ENCODE measurements at regions not wholly inside any gene's neighbourhood (a gene's known extent, or its start where the extent isn't known, plus 50 kb on each side); places are given as distances from the start of the nearest gene placed in this dataset.
"Not testable (repeated sequence)": the region's sequence is repeated elsewhere in the genome, so short reads cannot be mapped to it uniquely, and the experiment has no call there.

DNA sequence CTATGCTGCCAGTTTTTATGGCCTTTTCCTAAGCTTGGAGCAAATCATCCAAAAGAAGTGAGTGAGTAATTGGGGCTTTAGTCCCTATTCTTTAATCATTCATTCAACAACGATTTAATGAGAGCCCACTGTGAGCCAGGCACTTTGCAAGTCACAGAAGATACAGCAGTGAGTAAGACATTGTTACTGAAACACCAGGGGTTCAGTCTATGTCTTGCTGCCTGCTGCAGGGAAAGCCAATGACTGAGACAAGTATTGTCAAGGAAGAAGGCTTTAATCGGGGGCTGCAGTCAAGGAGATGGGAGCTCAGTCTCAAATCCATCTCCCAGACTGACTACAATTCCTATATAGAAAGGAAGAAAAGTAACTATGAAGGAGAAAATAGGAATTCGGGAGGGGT, 228.3 kb downstream of the FAM181B start:
- no peaks in the 10 kb centered on the region for H3K36me3 Mint-ChIP-seq (ENCODE audit: low read depth)
- H3K27ac Mint-ChIP-seq, result no peak overlapping the region
- no peak for DNase-seq (ENCODE audit: low spot score)
- H3K4me3 Mint-ChIP-seq, result no peak overlapping the region
- no peaks in the 10 kb centered on the region for H3K27me3 Mint-ChIP-seq (ENCODE audit: low read depth)
- H3K4me1 Mint-ChIP-seq (ENCODE audit: low read depth), result no peaks in the 10 kb centered on the region
- no peaks in the 10 kb centered on the region for H3K9me3 Mint-ChIP-seq

DNA sequence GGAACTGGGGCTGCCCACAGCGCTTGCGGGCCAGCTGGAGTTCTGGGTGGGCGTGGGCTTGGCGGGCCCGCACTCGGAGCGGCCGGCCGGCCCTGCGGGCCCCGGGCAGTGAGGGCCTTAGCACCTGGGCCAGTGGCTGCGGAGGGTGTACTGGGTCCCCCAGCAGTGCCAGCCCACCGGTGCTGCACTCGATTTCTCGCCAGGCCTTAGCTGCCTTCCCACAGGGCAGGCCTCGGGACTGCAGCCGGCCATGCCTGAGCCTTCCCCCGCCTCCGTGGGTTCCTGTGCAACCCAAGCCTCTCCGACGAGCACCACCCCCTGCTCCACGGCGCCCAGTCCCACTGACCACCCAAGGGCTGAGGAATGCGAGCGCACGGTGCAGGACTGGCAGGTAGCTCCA, 232.5 kb downstream of the FAM181B start:
- H3K27ac Mint-ChIP-seq; H3K27me3 Mint-ChIP-seq (ENCODE audit: low read depth); DNase-seq (ENCODE audit: low spot score); H3K9me3 Mint-ChIP-seq; H3K36me3 Mint-ChIP-seq (ENCODE audit: low read depth); H3K4me3 Mint-ChIP-seq; H3K4me1 Mint-ChIP-seq (ENCODE audit: low read depth): not testable (repeated sequence)

DNA sequence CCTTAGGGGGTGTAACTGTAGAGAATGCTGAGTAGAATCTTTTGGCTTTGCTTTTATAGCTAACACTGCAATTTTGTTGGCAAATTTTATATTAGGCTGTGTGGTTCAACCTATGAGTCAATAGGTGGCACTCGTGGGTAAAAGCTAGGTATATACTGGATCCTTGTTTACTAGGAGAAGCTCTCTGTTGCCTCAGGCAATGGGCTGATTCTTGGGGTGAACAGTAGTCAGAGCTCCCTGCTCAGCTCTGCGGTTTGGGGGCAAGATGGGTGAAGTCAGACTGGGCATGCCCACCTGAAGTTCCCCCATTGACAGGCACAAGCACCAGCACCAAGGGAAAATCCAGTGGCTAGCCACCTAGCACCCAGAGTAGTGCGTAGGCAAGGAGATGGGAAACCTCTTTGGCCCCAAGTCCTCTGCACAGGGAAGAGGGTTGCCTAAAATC, 238.7 kb downstream of the FAM181B start:
- no peaks in the 10 kb centered on the region for H3K9me3 Mint-ChIP-seq
- DNase-seq (ENCODE audit: low spot score), result no peak
- H3K36me3 Mint-ChIP-seq (ENCODE audit: low read depth), result no peaks in the 10 kb centered on the region
- H3K4me1 Mint-ChIP-seq (ENCODE audit: low read depth), result no peaks in the 10 kb centered on the region
- no peak overlapping the region for H3K27ac Mint-ChIP-seq
- H3K4me3 Mint-ChIP-seq, result no peak overlapping the region
- H3K27me3 Mint-ChIP-seq (ENCODE audit: low read depth), result no peaks in the 10 kb centered on the region

DNA sequence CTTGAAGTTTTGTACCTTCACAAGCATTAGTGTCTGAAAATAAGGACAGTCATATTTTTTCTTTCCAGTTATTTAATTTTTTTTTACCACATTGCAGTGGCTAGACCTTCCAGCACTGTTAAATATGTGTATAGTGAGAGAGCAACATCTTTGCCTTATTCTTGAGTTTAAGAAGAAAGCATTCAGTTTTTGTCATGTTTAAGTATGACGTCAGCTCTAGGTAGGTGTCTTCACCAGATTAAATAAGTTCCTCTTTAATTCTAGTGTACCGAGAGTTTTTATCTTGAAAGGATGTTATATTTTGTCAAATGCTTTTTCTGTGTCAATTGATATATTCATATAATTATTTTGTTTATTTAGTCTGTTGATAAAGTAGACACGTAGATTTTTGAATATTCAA, 258.8 kb downstream of the FAM181B start:
- Mint-ChIP-seq H3K27me3 (ENCODE audit: low read depth) (no peaks in the 10 kb centered on the region), H3K9me3 (no peaks in the 10 kb centered on the region), H3K4me3 (no peak overlapping the region), H3K27ac (no peak overlapping the region), H3K36me3 (ENCODE audit: low read depth) (no peaks in the 10 kb centered on the region), H3K4me1 (ENCODE audit: low read depth) (no peaks in the 10 kb centered on the region)
- DNase-seq (ENCODE audit: low spot score), result no peak

DNA sequence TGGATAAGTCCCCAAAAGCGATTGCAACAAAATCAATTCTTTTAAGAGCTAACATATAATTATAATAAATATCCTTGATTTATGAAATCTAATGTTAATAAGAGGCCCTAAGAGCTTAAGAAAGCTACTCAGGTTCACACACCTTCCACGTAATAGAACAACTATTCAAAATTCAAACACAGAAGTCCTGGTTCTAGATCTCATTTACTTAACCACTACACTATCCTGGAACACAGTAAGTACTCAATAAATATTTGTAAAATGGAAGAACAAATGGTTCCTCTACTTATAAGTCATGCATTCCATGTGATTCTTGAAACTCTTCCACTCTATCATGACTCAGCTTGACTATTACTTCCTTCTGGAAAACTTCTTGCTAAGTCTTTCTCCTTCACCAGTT, 268.2 kb downstream of the FAM181B start:
- no peaks in the 10 kb centered on the region for H3K36me3 Mint-ChIP-seq (ENCODE audit: low read depth)
- no peaks in the 10 kb centered on the region for H3K4me1 Mint-ChIP-seq (ENCODE audit: low read depth)
- no peaks in the 10 kb centered on the region for H3K27me3 Mint-ChIP-seq (ENCODE audit: low read depth)
- no peak for DNase-seq (ENCODE audit: low spot score)
- no peaks in the 10 kb centered on the region for H3K9me3 Mint-ChIP-seq
- H3K27ac Mint-ChIP-seq, result no peak overlapping the region
- no peak overlapping the region for H3K4me3 Mint-ChIP-seq

DNA sequence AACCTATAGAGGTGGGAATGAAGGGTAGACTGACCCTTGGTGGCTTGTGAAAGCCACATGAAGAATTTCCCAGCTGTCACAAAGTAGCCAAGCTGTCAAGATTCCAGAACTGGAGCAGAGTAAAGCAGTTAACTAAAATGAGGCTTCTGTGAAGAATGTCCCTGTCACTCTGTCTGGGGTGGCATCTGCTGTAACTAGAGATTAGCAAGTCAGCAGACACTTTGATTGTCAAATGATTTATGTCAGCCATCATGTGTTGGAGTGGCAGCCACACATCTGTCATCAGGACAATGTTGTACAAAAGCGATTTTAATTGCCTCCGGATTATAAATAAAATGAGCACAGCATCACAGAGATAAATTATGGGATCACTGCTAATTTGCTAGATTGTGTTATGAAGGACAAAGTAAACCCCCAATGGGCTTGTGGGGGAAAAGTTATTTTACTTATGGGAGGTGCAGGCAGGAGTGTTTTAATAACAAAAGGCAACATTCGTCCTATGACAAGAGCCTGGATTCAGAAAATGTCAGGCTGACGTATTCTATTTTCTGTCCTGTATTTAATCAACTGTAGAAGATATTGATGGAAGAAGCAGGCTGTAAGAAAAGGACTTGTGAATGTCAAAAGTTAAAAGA, 270.9 kb downstream of the FAM181B start:
- H3K4me1 Mint-ChIP-seq (ENCODE audit: low read depth), result no peaks in the 10 kb centered on the region
- H3K4me3 Mint-ChIP-seq, result no peak overlapping the region
- H3K27ac Mint-ChIP-seq, result no peak overlapping the region
- no peaks in the 10 kb centered on the region for H3K27me3 Mint-ChIP-seq (ENCODE audit: low read depth)
- no peak for DNase-seq (ENCODE audit: low spot score)
- no peaks in the 10 kb centered on the region for H3K9me3 Mint-ChIP-seq
- no peaks in the 10 kb centered on the region for H3K36me3 Mint-ChIP-seq (ENCODE audit: low read depth)

DNA sequence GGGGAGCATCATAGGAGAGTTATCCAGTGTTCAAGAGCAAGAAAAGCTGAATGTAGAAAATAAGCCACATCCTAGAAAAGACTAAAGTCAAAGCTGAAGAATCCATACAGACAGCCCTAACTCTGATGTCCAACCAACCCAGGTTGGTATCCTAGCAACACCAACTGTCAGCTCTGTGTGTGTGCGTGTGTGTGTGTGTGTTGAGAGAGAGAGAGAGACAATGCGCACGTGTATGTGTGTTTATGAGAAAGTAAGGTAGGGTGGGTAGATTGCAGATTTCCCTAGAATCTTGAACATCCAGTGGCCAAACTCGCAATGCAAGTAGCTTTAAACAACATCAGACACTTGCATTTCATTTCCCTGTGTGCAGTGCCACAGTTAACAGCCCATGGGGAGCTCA, 274.9 kb downstream of the FAM181B start:
- H3K4me3 Mint-ChIP-seq, result no peak overlapping the region
- H3K9me3 Mint-ChIP-seq, result no peaks in the 10 kb centered on the region
- DNase-seq (ENCODE audit: low spot score), result no peak
- no peak overlapping the region for H3K27ac Mint-ChIP-seq
- H3K36me3 Mint-ChIP-seq (ENCODE audit: low read depth), result no peaks in the 10 kb centered on the region
- no peaks in the 10 kb centered on the region for H3K27me3 Mint-ChIP-seq (ENCODE audit: low read depth)
- no peaks in the 10 kb centered on the region for H3K4me1 Mint-ChIP-seq (ENCODE audit: low read depth)

DNA sequence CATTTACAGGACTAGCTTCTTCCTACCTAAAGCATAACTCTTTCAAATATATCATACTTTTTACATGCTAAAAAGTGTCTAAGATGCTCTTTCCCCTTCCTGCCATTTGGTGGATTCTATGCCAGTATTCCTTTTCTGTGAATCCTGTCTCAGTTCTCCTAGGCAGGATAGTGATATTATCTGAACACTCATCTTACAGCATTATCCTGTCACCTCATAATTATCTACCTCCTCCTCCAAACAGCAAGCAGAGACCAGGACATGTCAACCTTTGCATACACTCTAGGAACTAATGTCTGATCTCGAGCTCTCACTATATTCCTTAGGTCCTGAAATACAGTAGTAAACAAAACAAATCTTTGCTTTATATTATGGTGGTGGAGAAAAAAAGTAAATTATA, 275.5 kb downstream of the FAM181B start:
- Mint-ChIP-seq H3K36me3 (ENCODE audit: low read depth) (no peaks in the 10 kb centered on the region), H3K27ac (no peak overlapping the region), H3K27me3 (ENCODE audit: low read depth) (no peaks in the 10 kb centered on the region), H3K9me3 (no peaks in the 10 kb centered on the region), H3K4me1 (ENCODE audit: low read depth) (no peaks in the 10 kb centered on the region), H3K4me3 (no peak overlapping the region)
- no peak for DNase-seq (ENCODE audit: low spot score)

DNA sequence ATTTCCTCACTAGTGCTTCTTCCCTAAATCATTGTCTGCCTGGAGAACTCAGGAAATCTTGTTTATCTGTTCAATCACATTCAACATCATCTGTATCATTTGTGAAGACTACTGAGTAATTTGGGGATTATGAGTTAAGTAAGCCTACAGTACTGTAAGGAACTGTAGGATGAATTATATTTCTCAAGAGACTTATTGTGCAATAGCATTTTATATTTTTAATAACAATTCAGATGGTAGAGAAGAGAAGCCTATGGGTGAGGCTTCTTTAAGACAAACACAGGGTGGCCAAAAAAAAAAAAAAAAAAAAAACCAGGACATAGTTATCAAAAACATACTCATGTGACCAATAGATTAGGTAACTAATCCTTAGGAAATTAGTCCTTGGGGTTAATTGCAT, 282.7 kb downstream of the FAM181B start:
- no peak for DNase-seq (ENCODE audit: low spot score)
- no peak overlapping the region for H3K4me3 Mint-ChIP-seq
- no peaks in the 10 kb centered on the region for H3K27me3 Mint-ChIP-seq (ENCODE audit: low read depth)
- no peaks in the 10 kb centered on the region for H3K36me3 Mint-ChIP-seq (ENCODE audit: low read depth)
- no peaks in the 10 kb centered on the region for H3K4me1 Mint-ChIP-seq (ENCODE audit: low read depth)
- H3K27ac Mint-ChIP-seq, result no peak overlapping the region
- H3K9me3 Mint-ChIP-seq, result no peaks in the 10 kb centered on the region

DNA sequence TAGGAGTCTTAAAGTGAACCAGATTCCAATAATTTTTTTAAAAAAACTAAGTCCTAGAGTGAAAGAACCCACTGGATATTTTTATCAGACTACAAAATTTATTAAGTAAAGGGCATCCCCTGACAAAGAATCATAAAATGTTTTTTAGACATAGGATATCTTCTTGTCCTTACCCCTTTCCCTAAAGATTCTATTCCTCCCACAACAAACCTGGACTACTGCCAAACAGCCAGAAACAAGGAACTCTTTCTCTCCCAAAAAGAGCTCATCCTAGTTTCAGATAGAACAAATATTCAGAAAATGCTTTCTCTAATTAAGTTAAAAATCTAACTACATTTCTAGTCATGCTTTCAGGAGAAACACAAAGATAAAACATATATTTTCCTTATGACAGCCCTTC, 327.1 kb downstream of the FAM181B start:
- Mint-ChIP-seq H3K27ac (no peak overlapping the region), H3K36me3 (ENCODE audit: low read depth) (no peaks in the 10 kb centered on the region), H3K4me3 (no peak overlapping the region), H3K27me3 (ENCODE audit: low read depth) (no peaks in the 10 kb centered on the region), H3K4me1 (ENCODE audit: low read depth) (no peaks in the 10 kb centered on the region), H3K9me3 (no peaks in the 10 kb centered on the region)
- no peak for DNase-seq (ENCODE audit: low spot score)

DNA sequence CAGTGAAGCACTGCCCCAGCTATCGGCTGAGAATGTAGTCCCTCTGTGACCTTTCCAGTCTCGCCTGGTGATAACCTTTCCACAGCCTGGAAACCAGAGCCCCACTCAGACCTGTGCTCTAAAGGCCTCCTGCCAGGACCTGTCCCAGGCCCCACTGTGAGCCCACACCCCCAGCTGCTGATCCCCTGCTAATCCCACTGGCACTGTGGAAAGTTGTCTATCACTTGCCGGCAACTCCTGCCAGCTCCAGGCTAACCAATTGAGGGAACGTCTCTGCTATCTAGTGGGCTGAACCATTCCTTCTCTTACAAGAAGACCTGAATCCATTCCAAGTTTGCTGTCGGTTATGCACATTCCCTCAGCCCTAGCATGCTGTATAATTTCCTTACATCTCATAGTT, 328.2 kb downstream of the FAM181B start:
- no peak for DNase-seq (ENCODE audit: low spot score)
- H3K27ac Mint-ChIP-seq, result no peak overlapping the region

DNA sequence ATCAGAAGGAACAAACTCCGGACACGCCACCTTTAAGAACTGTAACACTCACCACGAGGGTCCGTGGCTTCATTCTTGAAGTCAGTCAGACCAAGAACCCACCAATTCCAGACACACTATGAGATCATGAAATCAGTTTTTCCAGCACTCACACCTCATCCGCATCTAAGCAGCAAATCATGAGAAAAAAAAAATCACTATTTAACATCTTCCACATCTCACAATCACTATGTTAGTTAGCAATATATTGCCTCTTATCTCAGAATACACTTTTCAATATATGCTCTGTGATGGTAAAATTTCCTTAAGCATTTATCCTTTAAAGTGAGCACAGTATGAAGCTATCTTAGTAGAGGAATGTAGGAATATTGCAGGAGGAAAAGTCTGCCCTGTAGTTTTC, 328.7 kb downstream of the FAM181B start:
- no peak for DNase-seq (ENCODE audit: low spot score)
- H3K27ac Mint-ChIP-seq, result no peak overlapping the region
- H3K4me1 Mint-ChIP-seq (ENCODE audit: low read depth), result no peaks in the 10 kb centered on the region
- H3K4me3 Mint-ChIP-seq, result no peak overlapping the region
- no peaks in the 10 kb centered on the region for H3K9me3 Mint-ChIP-seq
- H3K27me3 Mint-ChIP-seq (ENCODE audit: low read depth), result no peaks in the 10 kb centered on the region
- no peaks in the 10 kb centered on the region for H3K36me3 Mint-ChIP-seq (ENCODE audit: low read depth)

More for the DNA sequence above, 328.2 kb downstream of the FAM181B start:
- no peaks in the 10 kb centered on the region for H3K9me3 Mint-ChIP-seq
- no peaks in the 10 kb centered on the region for H3K4me1 Mint-ChIP-seq (ENCODE audit: low read depth)
- no peaks in the 10 kb centered on the region for H3K27me3 Mint-ChIP-seq (ENCODE audit: low read depth)
- no peaks in the 10 kb centered on the region for H3K36me3 Mint-ChIP-seq (ENCODE audit: low read depth)
- H3K4me3 Mint-ChIP-seq, result no peak overlapping the region

DNA sequence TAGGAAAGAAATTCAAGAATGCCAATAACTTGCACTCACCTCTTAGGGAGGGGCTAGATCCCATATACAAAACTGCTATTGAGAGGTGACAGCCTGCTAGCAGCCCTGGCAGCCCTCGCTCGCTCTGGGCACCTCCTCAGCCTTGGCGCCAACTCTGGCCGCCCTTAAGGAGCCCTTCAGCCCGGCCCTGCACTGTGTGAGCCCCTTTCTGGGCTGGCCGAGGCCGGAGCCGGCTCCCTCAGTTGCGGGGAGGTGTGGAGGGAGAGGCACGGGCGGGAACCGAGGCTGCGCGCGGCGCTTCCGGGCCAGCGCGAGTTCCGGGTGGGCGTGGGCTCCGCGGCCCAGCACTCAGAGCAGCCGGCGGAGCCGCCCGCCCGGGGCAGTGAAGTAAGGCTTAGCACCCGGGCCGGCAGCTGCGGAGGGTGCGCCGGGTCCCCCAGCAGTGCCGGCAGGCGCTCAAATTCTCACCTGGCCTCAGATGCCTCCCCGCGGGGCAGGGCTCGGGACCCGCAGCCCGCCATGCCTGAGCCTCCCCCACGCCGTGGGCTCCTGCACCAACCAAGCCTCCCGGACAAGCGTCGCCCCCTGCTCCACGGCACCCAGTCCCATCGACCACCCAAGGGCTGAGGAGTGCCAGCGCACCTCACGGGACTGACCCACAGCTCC, 329.9 kb downstream of the FAM181B start:
- Mint-ChIP-seq H3K4me3 (no peak overlapping the region), H3K9me3 (no peaks in the 10 kb centered on the region), H3K27ac (no peak overlapping the region), H3K27me3 (ENCODE audit: low read depth) (no peaks in the 10 kb centered on the region), H3K4me1 (ENCODE audit: low read depth) (no peaks in the 10 kb centered on the region), H3K36me3 (ENCODE audit: low read depth) (no peaks in the 10 kb centered on the region)
- no peak for DNase-seq (ENCODE audit: low spot score)

DNA sequence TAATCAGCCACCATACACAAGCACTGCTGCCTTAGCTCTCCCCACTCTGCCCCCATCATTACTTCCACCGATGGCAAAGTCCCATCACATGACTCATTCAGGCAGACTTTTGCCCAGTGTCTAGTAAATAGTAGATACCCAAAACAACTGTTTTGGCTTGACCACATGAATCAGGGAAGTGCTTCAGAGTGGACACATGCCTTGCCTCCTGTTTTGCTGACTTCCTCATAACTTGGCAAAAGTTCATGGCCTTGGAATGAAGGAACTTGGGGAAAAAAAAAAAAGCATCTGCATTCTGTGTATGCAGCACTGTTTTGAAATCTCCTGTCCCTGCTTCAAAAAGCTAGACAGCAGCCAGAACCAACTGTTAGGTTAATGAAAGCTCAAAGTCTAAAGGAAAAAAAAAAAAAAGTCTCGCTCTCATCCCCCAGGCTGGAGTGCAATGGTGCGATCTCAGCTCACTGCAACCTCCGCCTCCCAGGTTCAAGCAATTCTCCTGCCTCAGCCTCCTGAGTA, 335.3 kb downstream of the FAM181B start:
- H3K36me3 Mint-ChIP-seq (ENCODE audit: low read depth), result no peaks in the 10 kb centered on the region
- H3K27ac Mint-ChIP-seq, result no peak overlapping the region
- H3K27me3 Mint-ChIP-seq (ENCODE audit: low read depth), result no peaks in the 10 kb centered on the region
- H3K9me3 Mint-ChIP-seq, result no peaks in the 10 kb centered on the region
- DNase-seq (ENCODE audit: low spot score), result no peak
- no peak overlapping the region for H3K4me3 Mint-ChIP-seq
- H3K4me1 Mint-ChIP-seq (ENCODE audit: low read depth), result no peaks in the 10 kb centered on the region

DNA sequence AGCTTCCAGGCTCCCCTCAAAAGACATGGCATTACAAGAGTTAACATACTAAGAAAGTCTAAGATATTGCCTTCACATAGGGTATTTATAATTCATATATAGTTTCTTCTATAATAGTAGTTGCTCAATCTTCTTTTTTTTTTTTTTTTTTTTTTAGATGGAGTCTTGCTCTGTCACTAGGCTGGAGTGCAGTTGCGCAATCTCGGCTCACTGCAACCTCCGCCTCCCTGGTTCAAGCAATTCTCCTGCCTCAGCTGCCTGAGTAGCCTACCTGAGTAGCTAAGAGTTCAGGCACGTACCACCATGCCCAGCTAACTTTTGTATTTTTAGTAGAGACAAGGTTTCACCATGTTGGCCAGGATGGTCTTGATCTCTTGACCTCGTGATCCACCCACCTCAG, 337.0 kb downstream of the FAM181B start:
- not testable (repeated sequence) for DNase-seq (ENCODE audit: low spot score); H3K27me3 Mint-ChIP-seq (ENCODE audit: low read depth); H3K36me3 Mint-ChIP-seq (ENCODE audit: low read depth); H3K4me3 Mint-ChIP-seq; H3K9me3 Mint-ChIP-seq; H3K4me1 Mint-ChIP-seq (ENCODE audit: low read depth); H3K27ac Mint-ChIP-seq

Measured in T-helper 2 cell treated with Interferon-gamma antibody and Interleukin-4, amounts not matched to agents 5 μg/mL and 100 μg/mL, for 36 hours (primary cell).